GF-D8 (cell line): ENCODE measurements at regions not wholly inside any gene's neighbourhood (a gene's known extent, or its start where the extent isn't known, plus 50 kb on each side); places are given as distances from the start of the nearest gene placed in this dataset.

Experiments used
- DNase-seq: peaks from one replicate; lab custom pipeline; 2025; lab: John Stamatoyannopoulos, UW

DNA sequence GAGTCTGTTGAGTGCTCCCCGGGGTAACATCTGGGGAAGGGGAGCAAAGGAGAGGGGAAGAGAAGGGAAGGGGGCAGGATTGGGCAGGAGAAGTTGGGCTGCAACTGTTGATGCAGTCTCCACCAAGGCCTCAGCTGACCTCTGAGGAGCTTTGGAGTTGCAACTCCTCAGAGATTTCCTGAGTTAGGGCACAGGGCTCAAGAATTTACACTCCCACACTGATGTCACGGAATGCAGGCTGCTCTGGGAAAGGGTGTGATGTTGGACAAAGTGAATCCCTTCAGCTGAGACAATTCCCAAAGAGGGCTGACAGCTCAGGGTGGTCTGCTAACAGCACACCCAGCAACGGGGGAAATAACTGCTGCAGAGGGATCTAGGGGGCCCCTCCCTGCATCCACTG is 295.6 kb downstream of the PCNX1 start:
- DNase-seq: no peak

DNA sequence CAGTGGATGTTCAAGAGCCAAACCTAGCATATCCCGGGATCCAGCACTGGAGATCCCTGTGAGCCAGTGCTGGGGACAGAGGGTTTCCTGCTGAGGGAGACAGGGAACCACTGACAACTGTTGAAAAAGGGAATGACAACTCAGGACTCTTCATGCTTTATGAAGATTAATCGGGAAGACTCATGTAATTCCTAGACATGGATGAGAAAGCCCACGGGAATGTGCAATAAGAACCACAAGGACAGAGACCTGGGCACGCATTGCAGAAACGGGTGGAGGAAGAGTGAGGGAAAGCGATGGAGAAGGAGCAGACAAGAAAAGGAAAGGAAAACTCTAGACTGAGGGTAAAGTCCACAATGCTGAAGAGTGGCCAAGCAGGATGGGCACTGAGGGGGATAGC is 296.0 kb downstream of the PCNX1 start:
- no peak for DNase-seq

DNA sequence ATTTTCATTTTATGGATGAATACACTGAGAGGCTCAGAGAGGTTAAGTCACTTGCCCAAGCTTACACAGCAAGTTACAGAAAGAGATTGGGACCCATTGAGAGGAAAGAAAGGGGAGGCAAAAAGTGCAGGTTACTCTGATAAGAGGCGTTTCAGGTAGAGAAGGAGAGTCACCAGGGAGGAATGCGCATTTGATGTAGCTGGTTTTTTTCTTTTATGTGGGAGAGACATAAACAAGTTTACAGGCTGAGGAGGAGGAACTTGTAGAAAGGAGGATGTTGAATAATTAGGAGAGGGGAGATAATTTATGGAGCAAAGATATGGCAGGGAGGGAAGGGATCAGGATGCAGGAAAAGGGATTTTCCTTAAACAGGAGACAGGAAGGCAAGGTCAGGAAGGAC is 297.0 kb downstream of the PCNX1 start:
- DNase-seq: no peak

DNA sequence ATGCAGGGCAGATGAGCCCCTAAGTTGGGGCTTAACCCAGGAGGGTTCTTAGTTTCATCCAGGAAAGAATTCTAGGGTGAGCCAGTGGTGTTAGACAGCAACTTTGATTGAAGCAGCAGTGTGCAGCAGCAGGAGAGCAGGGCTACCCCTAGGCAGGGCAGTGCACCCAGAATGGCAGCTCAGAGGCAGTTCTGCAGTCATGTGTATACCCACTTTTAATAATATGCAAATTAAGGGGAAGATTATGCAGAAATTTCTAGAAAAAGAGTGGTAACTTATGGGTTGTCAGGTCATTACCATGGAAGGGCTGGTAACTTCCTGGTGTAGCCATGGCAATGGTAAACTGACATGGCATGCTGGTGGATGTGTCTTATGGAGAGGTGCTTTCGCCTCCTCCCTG is 297.5 kb downstream of the PCNX1 start:
- no peak for DNase-seq

DNA sequence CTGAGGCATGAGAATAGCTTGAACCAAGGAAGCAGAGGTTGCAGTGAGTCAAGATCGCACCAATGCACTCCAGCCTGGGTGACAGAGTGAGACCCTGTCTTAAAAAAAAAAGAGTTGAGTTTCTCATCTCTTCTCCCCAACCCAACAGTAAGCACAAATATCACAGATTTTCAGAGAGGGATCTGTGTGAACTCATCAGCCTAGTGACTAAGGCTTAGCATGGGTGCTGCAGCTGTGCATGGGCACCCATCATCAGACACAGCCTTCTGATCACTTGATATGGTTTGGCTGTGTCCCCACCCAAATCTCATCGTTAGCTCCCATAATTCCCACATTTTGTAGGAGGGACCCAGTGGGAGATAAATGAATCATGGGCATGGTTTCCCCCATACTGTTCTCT is 298.9 kb downstream of the PCNX1 start:
- DNase-seq: no peak

DNA sequence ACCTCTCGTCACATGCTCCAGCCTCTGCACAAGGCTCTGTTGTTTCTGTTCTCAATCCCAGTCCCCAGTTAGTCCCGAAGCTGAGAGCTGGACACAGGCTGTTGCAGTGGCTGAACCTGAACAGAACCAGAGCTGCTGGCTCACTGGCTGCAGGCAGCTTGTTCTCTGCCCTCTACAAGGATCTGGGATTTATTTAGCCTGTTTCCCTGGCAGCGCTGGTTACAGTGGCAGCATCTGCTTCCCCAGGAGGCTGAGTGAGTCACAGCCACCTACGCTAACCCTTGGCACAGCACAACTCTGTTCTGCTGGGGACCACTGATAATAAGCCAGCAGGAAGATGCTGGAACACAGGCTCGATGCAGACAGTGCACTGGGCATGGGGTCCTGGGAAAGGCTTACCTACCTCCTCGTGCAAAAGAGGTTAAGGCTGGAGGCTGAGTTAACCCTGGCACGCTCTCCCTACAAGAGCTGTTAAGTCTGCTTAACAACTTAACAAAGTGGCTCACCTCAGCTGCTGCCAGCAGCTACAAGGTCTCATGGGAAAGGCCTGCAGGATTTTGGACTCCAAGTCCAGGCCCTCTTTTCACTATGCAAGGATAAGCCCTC is 299.6 kb downstream of the PCNX1 start:
- DNase-seq: no peak

DNA sequence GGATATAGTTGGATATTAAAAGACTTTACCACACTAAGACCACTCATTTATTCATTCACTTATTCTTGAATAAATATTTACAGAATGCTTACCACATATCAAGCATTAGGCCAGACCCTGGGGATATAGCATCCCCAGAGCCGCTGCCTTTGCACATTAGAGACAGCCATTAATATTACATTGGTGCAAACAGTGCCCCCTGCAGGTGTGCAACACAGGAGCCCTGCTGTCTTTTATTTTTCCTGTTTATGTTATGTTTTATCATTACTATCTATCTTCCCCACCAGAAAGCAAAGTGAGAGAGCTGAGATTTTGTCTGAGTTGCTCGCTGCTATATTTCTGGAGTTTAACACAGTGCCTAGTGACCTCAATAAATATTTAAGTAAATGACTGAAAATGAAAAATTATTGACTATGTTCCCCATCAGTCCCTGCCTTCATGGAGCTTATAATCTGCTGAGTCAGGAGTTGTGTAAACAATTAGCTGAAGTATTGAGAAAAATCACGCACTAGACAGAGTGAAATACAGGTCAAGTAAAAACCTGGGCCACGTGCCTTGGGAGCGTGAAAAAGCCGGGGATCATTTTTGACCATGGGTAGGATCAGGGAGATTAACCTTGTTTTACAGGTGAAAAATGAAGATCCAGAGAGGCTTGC is 301.6 kb downstream of the PCNX1 start:
- DNase-seq: no peak

DNA sequence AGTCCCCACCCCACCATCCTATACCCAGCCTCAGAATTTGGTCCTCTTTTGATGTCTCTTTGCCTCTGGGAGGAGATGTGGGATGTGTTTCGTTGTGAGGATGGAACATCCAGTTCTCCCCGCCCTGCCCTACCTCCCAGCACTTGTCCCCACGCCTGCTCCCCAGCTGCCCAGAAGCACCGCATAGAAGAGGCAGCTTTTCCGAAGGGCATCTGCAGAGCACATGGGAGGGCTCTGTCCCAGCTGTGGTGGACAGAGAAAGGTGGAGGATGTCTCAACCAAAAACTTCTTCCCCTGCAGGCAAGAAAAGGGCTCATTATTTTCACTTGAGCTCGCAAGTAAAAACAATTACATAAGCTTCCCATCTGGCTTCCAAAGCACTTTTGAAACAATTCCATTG is 302.6 kb downstream of the PCNX1 start:
- no peak for DNase-seq

DNA sequence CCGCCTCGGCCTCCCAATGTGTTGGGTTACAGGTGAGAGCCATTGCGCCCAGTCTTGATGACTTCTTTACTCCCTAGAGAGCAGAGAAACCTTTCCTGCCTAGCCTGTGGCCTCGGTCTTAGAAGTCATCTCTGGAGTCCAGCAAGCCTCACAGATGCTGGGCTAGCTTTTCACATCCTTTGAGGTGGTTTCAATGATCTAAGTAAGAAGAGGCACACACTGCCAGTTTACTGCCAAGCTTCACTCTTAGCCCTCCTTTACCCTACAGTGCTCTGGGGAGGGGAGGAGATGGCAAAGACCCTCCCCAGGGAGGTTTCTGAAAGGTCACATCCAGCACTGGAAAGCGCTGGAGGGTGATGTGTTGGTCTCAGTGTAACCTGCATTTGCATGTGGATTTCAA is 304.8 kb downstream of the PCNX1 start:
- no peak for DNase-seq

DNA sequence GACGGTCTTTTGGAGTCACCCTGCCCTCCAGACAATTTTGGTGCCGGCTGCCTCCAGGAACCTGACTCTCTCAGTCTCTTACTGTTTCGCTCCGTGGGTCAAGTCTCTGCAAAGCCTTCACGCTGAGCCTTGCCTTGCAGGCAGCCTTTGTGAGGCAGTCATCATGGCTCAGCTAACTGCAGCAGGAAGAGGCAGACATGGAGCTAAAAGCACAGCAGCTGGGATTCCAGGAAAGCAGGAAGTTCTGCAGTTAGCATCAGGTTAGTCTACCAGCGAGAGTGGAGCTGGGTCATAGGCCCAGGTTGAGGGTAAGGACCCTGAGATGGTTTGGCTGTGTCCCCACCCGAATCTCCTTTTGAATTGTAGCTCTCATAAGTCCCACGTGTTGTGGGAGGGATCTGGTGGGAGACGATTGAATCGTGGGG is 305.4 kb downstream of the PCNX1 start:
- DNase-seq: no peak

DNA sequence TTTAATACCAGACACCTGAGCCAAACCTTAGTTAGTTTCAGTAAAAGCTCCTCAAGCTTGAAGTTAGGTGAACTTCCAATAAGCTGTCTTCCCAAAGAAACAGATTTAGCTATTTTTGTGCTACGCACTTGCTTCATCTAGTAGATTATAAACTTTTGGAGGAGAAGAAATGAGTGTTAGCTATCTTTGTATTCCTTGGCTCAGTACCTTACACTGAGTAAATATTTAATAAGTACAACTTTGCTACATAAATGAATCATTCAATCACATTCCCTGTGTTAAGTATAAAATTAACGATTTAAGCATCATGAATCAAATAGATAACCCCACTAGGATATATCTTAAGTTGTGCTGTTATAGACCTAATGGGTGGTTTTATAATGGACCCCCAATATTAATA is 307.0 kb downstream of the PCNX1 start:
- DNase-seq: no peak

DNA sequence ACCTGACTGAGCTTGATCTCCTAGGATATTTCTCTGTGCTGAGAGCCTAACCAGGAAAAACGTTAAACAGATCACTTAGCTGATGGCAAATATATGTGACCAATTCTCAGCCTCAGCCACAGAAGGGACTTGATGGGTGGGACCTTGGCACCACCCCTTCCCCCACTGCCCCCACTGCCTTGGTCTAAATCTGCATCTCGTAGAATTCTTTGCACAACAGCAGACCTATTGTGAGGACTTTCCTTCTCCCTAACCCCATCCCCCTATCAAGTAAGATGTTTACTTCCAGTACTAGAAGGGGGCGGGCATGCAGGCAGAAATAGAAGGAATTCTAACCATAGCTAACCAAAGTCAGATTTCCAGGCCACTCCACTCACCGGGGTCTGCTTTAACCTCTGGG is 313.2 kb downstream of the PCNX1 start:
- no peak for DNase-seq

DNA sequence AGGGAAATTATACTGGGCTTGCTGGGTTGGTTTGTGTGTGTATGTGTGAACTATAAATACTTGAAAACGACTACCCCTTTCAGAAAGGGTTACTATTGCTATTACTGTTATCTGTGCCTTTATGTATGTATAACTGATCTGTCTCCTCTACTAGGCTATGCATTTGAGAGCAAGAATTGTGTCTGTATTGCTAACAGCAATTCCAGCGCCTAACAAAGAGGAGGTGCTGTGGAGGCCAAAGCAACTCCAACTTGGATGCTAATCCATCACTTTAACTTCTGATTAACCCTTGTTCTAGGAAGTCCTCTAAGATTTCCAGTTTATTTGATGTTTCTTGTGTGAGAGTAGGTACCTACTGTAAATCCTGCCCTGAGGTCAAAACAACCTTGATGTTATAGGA is 313.9 kb downstream of the PCNX1 start:
- no peak for DNase-seq

DNA sequence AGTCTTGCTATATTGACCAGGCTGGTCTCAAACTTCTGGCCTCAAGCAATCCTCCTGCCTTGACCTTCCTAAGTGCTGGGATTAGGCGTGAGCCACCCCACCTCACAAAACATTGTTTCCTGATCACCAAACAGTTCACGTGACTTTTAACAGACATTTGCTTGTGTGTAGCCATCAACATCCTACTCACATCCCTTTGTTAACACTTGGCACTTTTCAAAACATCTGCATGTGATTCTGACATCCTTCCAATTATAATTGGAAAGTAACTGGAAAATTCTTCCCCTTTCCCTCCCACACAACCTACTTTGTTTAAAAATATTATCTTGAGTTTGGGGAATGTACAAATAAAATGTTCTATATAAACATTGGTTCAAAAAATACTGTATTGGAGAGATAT is 317.9 kb downstream of the PCNX1 start:
- DNase-seq: no peak

DNA sequence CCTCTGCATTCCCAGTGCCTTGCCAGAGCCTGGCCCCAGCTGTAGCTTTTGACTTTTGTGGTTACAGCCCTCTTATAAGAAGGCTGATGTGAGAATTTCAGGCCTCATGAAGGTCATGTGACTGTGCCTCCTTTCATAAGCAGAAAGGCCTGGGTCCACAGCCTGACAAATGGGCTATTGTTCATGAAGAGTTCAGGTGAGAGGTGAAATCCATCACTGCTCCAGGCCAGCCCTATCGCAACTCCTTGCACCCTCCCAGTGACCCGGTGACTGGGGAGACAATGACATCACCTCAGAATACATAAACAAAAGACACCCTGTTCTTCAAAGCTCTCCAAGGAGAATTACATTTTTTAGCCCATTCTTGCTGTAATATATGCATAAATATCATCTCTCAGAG is 321.5 kb downstream of the PCNX1 start:
- no peak for DNase-seq

DNA sequence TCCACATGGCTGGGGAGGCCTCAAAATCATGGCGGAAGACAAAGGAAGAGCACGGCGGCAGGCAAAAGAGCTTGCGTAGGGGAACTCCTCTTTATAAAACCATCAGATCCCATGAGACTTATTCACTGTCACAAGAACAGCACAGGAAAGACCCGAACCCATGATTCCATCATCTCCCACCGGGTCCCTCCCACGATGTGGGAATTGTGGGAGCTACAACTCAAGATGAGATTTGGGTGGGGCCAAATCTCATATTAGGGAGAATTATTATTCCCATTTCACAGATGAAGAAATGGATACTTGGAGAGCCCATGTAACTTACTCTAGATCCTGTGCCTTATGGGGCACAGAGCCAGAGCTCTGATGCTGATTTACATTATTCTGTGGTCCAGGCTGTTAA is 322.6 kb downstream of the PCNX1 start:
- no peak for DNase-seq

DNA sequence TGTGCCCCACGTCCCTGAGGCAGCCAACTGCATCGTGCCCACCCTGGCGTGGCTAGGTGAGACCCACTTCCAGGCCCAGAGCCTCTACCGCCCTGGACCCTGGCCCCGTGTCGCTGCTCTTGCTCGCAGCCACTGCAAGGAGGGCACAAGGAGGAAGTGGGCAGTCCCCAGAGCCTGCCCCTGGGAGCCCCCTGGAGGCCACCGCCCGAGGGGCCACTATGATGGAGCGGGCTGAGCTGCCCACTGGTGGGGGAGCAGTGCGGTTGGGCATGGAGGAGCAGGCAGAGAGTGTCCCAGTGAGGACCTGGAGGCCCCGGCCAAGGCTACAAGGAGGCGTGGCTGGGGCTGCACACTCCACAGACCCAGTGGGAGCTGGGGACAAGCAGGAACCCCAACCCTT is 323.6 kb downstream of the PCNX1 start:
- no peak for DNase-seq

DNA sequence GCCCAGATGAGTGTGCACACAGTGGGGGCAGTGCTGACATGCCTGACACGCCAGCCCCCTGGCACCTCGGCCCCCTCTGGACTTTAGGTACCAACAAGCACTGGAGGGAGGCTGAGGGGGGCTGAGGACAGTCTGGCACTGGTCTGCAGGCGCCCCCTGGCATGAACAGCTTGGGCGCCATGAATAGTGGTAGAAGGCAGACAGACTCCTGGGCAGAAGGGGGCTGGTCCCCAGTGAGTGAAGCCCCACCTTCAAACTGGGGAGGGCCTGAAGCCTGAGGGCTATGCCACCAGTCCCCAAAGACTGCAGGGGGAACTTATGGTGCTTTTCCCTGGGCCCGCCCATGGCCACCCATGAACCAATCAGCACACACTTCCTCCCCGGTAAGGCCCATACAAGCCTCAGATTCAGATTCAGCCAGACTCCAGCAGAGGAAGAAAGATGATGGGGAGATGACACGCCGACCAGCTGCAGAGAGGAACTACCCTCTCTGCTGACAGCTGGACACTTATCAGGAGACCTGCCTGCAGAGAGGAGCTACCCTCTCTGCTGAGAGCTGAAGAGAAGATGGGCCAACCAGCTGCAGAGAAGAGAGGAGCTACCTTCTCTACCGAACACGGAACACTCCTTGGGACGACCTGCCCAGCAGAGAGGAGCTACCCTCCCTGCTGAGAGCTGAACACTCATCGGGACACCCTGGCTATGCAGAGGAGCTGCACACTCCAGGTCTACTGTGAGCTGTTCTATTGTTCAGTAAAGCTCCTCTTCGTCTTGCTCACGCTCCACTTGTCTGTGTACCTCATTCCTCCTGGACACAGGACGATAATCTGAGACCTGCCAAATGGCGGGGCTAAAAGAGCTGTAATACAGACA is 324.5 kb downstream of the PCNX1 start:
- DNase-seq: no peak

DNA sequence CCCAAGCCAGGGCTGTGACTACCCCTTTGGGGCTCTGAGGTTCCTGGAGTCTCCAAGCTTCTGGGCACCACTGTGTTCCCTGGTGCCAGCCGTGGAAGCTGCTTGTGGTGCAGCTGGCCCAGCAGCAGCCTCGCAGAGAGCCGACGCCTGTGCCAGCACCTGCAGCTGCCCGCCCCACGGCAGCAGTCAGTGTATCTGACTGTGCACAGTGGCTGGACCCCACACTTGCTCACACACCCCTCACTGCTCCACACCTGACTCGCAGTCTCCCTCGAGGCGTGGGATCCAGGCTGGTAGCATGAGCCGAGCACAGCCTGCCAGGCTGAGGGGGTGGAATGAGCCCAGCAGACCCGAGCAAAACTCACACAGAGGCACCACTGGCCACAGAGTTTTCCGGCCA is 325.2 kb downstream of the PCNX1 start:
- DNase-seq: no peak

DNA sequence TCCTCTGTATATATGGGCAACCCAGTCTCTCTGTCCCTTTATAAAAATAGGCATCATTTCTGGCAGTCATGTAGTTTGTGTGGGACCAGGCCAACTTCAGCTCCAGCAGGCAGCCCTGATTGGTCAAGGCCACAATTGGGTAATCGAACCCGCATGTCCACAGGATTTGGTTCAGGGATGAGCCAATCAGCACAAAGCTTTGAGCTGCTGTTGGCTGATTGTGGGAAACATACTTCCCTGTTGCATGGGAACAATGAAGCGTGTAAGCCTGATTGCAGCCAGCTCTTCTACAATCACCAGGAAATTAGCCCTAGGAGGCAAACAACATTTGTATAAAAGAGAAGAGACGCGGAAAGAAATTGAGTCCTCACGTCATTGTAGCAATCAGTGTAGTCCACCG is 328.6 kb downstream of the PCNX1 start:
- no peak for DNase-seq

DNA sequence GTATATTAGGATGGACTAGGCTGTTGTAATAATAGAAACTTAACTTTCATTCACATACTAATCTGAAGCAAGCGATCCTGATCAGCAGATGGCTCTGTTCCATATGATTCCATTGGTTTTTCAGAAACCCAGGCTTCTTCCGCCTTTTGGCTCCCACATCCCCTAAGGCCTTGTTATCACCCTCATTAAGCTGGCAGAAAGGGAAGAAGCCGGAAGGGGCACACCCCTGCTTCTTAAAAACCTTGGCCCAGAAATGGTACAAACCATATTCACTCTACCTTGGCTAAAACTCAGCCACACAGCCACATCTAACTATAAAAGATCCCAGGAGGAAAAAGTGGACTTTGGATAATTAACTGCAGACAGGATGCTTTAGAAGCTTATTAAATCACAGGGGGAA is 329.2 kb downstream of the PCNX1 start:
- DNase-seq: no peak

DNA sequence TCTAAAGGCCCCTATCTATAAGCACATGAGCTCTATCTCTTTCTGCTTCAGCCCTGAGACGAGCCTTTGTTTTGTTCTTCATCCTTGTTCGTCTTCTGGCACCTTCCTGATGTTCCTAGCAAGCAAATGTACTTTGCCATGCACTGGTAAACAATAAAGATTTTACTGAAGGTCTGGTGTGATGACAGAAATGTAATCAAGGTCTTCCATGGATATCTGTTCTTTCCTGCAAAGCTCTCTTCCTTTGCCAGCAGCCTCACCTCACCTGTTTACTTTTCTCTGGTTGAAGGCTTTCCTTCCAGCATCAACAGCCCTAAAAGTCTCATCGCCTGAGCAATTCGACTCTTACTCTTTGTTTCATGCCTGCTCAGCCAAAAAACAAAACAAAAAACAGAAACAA is 330.3 kb downstream of the PCNX1 start:
- no peak for DNase-seq

DNA sequence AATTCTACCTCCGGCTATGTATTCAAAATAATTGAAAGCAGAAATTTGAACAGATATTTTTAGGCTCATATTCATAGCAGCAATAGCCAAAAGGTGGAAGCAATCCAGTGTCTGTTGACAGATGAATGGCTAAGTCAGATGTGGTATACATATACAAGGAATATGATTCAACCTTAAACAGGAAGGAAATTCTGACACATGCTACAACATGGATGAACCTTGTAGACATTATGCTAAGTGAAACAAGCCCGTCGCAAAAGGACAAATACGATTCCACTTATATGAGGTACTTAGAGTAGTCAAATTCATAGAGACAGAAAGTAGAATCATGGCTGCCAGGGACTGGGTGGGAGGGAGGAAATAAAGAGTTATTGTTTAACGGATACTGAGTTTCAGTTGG is 331.6 kb downstream of the PCNX1 start:
- no peak for DNase-seq
